Adipocyte (in vitro differentiated cells): ENCODE measurements at regions not wholly inside any gene's neighbourhood (a gene's known extent, or its start where the extent isn't known, plus 50 kb on each side); places are given as distances from the start of the nearest gene placed in this dataset.
"Not testable (repeated sequence)": the region's sequence is repeated elsewhere in the genome, so short reads cannot be mapped to it uniquely, and the experiment has no call there.

Experiments used
- DNase-seq: peaks from one replicate; pipeline ENCODE4 v3.0.0-alpha.2; 2015; ENCODE audit warnings: low read depth
- H3K27me3 ChIP-seq: replicated peaks from 2 replicates; pipeline ENCODE4 v1.7.0; 2013; ENCODE audit warnings: mild to moderate bottlenecking, low read length, moderate library complexity; ENCODE audit not compliant: control insufficient read depth, insufficient read depth
- H3K36me3 ChIP-seq: 2 replicates; pipeline ENCODE4 v1.7.0; 2013; ENCODE audit warnings: low read length, mild to moderate bottlenecking, moderate library complexity; ENCODE audit not compliant: control insufficient read depth, insufficient read depth, severe bottlenecking
- H3K4me1 ChIP-seq: 2 replicates; pipeline ENCODE4 v1.7.0; 2013; ENCODE audit warnings: mild to moderate bottlenecking, low read length, moderate library complexity; ENCODE audit not compliant: control insufficient read depth, insufficient read depth
- H3K4me3 ChIP-seq: 2 replicates; pipeline ENCODE4 v1.7.0; 2013; ENCODE audit warnings: mild to moderate bottlenecking, low read length, moderate library complexity
- H3K9ac ChIP-seq: 2 replicates; pipeline ENCODE4 v1.7.0; 2013; ENCODE audit warnings: mild to moderate bottlenecking, low read length, moderate library complexity
- H3K9me3 ChIP-seq: 2 replicates; pipeline ENCODE4 v1.7.0; 2013; ENCODE audit warnings: mild to moderate bottlenecking, low read length, moderate library complexity; ENCODE audit not compliant: control insufficient read depth

DNA sequence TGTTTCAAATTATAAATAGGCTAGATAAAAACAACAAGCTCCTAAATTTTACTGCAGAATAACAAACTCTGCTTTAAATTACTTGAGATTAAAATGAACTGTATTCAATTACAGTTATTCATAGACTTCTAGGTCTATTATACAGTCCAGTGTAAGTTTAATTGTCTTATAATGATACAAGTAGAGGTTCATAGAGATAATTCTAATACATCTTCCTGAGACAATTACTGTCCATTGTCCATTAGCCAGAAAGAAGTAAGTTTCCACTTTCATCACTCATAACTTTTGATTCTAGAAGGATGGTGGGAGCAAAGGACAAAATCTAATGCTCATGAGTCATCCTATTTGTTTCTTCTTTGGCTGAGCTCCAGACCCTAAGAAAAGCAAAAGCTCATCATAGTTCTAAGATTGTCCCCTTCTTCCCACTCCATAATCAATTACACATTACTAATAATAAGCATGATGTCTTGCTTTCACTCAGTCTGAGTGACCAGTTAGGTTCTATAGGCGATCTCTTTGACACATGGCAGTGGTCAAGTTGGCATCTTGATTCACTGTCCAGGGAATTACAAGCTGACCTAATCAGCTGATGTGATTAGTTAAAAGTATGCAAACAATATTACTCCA, 502.5 kb upstream of the IZUMO3 start:
- no peaks in the 10 kb centered on the region for H3K4me1 ChIP-seq
- no peaks in the 10 kb centered on the region for H3K36me3 ChIP-seq
- no peak overlapping the region for H3K4me3 ChIP-seq
- DNase-seq = no peak
- H3K27me3 ChIP-seq = no peaks in the 10 kb centered on the region
- H3K9ac ChIP-seq = no peak overlapping the region
- no peaks in the 10 kb centered on the region for H3K9me3 ChIP-seq

GRCh38 chr9:25045469-25045868, 499.8 kb upstream of the IZUMO3 start:
- H3K4me3 ChIP-seq, H3K9me3 ChIP-seq, H3K4me1 ChIP-seq, H3K36me3 ChIP-seq, H3K27me3 ChIP-seq, DNase-seq, H3K9ac ChIP-seq: not testable (repeated sequence)

DNA sequence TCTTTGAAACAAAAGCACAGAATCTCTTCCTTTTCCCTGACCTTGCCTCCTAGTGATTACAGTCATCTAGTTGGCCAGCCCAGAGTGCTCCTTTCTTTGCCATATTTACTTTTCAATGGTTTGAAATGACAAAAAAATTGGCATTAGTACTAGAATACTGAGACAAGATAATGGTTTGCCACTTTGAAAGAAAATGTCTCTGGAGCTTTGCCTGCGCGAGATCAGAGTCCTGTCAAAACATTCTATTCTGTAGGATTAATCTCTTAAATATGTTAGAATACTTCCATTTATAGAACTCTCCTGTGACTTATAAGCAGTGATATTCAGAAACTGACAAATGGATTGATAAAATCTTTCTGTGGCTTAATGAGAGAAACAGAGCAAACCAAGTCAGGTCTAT, 484.0 kb upstream of the IZUMO3 start:
- no peak overlapping the region for H3K4me3 ChIP-seq
- no peak for DNase-seq
- no peaks in the 10 kb centered on the region for H3K36me3 ChIP-seq
- no peaks in the 10 kb centered on the region for H3K9me3 ChIP-seq
- no peaks in the 10 kb centered on the region for H3K4me1 ChIP-seq
- no peak overlapping the region for H3K9ac ChIP-seq
- no peaks in the 10 kb centered on the region for H3K27me3 ChIP-seq

GRCh38 chr9:25025686-25026085, 480.0 kb upstream of the IZUMO3 start:
- Histone ChIP-seq H3K27me3 (no peaks in the 10 kb centered on the region), H3K36me3 (no peaks in the 10 kb centered on the region), H3K9ac (no peak overlapping the region), H3K4me1 (no peaks in the 10 kb centered on the region), H3K4me3 (no peak overlapping the region), H3K9me3 (peaks cover 8% of the 10 kb centered on the region)
- no peak for DNase-seq

GRCh38 chr9:25025156-25025555, 479.5 kb upstream of the IZUMO3 start:
- Histone ChIP-seq H3K4me1 (no peaks in the 10 kb centered on the region), H3K4me3 (no peak overlapping the region), H3K27me3 (no peaks in the 10 kb centered on the region), H3K9ac (no peak overlapping the region), H3K9me3 (peaks cover 8% of the 10 kb centered on the region), H3K36me3 (no peaks in the 10 kb centered on the region)
- no peak for DNase-seq

GRCh38 chr9:25017779-25018178, 472.1 kb upstream of the IZUMO3 start:
- Histone ChIP-seq H3K9me3 (no peaks in the 10 kb centered on the region), H3K9ac (no peak overlapping the region), H3K4me1 (no peaks in the 10 kb centered on the region), H3K4me3 (no peak overlapping the region), H3K36me3 (no peaks in the 10 kb centered on the region), H3K27me3 (no peaks in the 10 kb centered on the region)
- no peak for DNase-seq

- no peaks in the 10 kb centered on the region for H3K36me3 ChIP-seq
- no peak overlapping the region for H3K9ac ChIP-seq
- H3K4me1 ChIP-seq = no peaks in the 10 kb centered on the region
- H3K4me3 ChIP-seq = no peak overlapping the region
- no peaks in the 10 kb centered on the region for H3K9me3 ChIP-seq
- H3K27me3 ChIP-seq = no peaks in the 10 kb centered on the region
- DNase-seq = no peak
These were observed 464.4 kb upstream of the IZUMO3 start for GRCh38 chr9:25010027-25010662.

DNA sequence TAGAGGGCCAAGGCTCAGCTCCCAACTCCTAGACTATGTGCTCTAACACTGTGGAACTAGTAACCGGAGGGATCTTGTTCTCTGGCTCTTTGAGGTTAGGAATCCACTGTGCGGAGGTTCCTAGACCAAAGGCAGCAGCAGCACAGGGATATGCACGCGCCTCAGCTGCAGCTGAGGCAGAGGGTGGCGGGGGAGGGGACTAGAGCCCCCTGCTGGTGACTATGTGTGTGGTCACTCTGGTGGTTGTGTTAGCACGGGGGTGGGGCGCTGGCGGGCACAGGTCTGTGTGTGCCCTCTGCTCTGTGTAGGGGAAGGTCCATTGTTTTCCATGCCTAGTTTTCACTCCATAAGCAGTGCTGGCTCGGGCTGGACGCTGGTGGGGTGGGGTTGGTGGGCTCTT, 458.0 kb upstream of the IZUMO3 start:
- no peak overlapping the region for H3K9ac ChIP-seq
- no peak for DNase-seq
- H3K27me3 ChIP-seq = no peaks in the 10 kb centered on the region
- H3K4me1 ChIP-seq = no peaks in the 10 kb centered on the region
- H3K36me3 ChIP-seq = no peaks in the 10 kb centered on the region
- H3K9me3 ChIP-seq = peaks cover 8% of the 10 kb centered on the region
- no peak overlapping the region for H3K4me3 ChIP-seq

DNA sequence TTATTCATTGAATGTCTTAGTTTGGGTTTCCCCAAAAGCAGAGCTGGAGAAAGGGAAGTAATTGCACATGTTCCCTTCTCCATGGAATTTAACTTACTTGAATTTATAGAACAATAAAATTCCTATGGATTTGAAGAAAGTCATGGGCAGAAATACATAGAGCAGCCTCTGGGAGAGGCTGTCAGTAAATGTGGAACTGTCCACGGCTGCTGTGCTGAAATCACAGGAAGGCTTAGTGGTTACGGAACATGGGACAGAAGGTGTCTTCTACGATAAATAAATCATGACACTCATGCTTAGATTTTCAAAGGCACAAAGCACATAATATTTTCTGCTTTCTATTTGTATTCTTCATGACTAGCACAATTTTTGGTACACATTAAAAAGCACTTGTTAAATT, 440.6 kb upstream of the IZUMO3 start:
- Histone ChIP-seq H3K36me3 (no peaks in the 10 kb centered on the region), H3K9me3 (no peaks in the 10 kb centered on the region), H3K27me3 (no peaks in the 10 kb centered on the region), H3K4me1 (no peaks in the 10 kb centered on the region), H3K4me3 (no peak overlapping the region), H3K9ac (no peak overlapping the region)
- DNase-seq = no peak

DNA sequence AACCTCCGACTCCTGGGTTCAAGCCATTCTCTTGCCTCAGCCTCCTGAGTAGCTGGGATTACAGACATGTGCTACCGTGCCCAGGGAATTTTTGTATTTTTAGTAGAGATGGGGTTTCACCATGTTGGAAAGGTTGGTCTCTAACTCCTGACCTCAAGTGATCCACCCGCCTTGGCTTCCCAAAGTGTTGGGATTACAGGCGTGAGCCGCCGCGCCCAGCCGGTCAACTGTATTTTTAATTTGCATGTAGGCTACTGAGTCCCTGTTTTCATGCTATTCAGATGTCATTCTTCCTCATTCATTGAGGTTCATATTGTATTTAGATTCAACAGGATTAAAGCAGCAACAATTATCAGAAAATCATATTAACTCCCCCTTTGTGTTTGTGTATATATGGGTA, 425.1 kb upstream of the IZUMO3 start:
- H3K27me3 ChIP-seq, DNase-seq, H3K4me1 ChIP-seq, H3K36me3 ChIP-seq, H3K4me3 ChIP-seq, H3K9me3 ChIP-seq, H3K9ac ChIP-seq: not testable (repeated sequence)

- no peak overlapping the region for H3K4me3 ChIP-seq
- H3K4me1 ChIP-seq = no peaks in the 10 kb centered on the region
- DNase-seq = no peak
- H3K9ac ChIP-seq = no peak overlapping the region
- no peaks in the 10 kb centered on the region for H3K27me3 ChIP-seq
- H3K9me3 ChIP-seq = no peaks in the 10 kb centered on the region
- H3K36me3 ChIP-seq = no peaks in the 10 kb centered on the region
These were observed 416.1 kb upstream of the IZUMO3 start for GRCh38 chr9:24961762-24962161.

DNA sequence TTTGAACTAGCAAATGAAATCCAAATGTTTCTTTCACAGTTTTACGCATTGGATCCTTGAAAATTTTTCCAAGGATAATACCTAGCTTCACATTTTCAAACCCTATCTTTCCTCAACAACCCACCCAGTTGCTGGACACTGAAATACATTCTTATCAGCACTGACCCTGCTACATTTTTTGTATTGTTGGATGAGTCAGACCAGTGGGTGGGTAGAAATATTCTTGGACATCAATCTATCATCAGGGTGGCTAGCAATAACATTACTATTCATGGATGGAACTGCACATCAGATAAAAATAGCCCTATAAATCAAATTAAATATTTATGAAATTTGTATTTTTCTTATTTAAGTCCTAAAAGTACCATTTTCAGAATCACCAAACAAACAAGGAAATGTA, 407.4 kb upstream of the IZUMO3 start:
- Histone ChIP-seq H3K9ac (no peak overlapping the region), H3K4me1 (no peaks in the 10 kb centered on the region), H3K4me3 (no peak overlapping the region), H3K36me3 (no peaks in the 10 kb centered on the region), H3K9me3 (no peaks in the 10 kb centered on the region), H3K27me3 (no peaks in the 10 kb centered on the region)
- DNase-seq = no peak
